ENCODE measurements at regions not wholly inside any gene's neighbourhood (a gene's known extent, or its start where the extent isn't known, plus 50 kb on each side); places are given as distances from the start of the nearest gene placed in this dataset.
"Not testable (repeated sequence)": the region's sequence is repeated elsewhere in the genome, so short reads cannot be mapped to it uniquely, and the experiment has no call there.

GRCh38 chr4:42288876-42289275 lies 108.4 kb upstream of the SHISA3 start:
- DNase-seq = not testable (repeated sequence)

GRCh38 chr4:42292192-42292591 lies 105.1 kb upstream of the SHISA3 start:
- DNase-seq = not testable (repeated sequence)

GRCh38 chr4:42293967-42294813 lies 103.1 kb upstream of the SHISA3 start:
- DNase-seq = no peak

GRCh38 chr4:42296196-42296595 lies 101.1 kb upstream of the SHISA3 start:
- DNase-seq = no peak

GRCh38 chr4:42302348-42302747 lies 94.9 kb upstream of the SHISA3 start:
- DNase-seq = no peak

- DNase-seq = no peak
Observed at GRCh38 chr4:42306221-42307109, 90.8 kb upstream of the SHISA3 start.

GRCh38 chr4:42308247-42308646 lies 89.0 kb upstream of the SHISA3 start:
- no peak for DNase-seq

GRCh38 chr4:42309361-42310260 lies 87.7 kb upstream of the SHISA3 start:
- no peak for DNase-seq

- DNase-seq = no peak
Observed at GRCh38 chr4:42310358-42310757, 86.9 kb upstream of the SHISA3 start.

- no peak for DNase-seq
Observed at GRCh38 chr4:42310806-42311205, 86.5 kb upstream of the SHISA3 start.

GRCh38 chr4:42311591-42311990 lies 85.7 kb upstream of the SHISA3 start:
- no peak for DNase-seq

GRCh38 chr4:42313420-42313819 lies 83.9 kb upstream of the SHISA3 start:
- DNase-seq = not testable (repeated sequence)

GRCh38 chr4:42313872-42314271 lies 83.4 kb upstream of the SHISA3 start:
- no peak for DNase-seq

- DNase-seq = no peak
Observed at GRCh38 chr4:42315231-42315630, 82.1 kb upstream of the SHISA3 start.

- DNase-seq = no peak
Observed at GRCh38 chr4:42320822-42321388, 76.4 kb upstream of the SHISA3 start.

- DNase-seq = no peak
Observed at GRCh38 chr4:42326040-42326439, 71.2 kb upstream of the SHISA3 start.

GRCh38 chr4:42326524-42326923 lies 70.8 kb upstream of the SHISA3 start:
- no peak for DNase-seq

GRCh38 chr4:42327323-42327722 lies 70.0 kb upstream of the SHISA3 start:
- no peak for DNase-seq

- no peak for DNase-seq
Observed at GRCh38 chr4:42328978-42329377, 68.3 kb upstream of the SHISA3 start.

GRCh38 chr4:42329421-42329820 lies 67.9 kb upstream of the SHISA3 start:
- DNase-seq = no peak

- DNase-seq = no peak
Observed at GRCh38 chr4:42330002-42330592, 67.2 kb upstream of the SHISA3 start.

- DNase-seq = no peak
Observed at GRCh38 chr4:42331040-42331439, 66.2 kb upstream of the SHISA3 start.

Data from NCI-H2171 (cell line).